ENCODE measurements at regions not wholly inside any gene's neighbourhood (a gene's known extent, or its start where the extent isn't known, plus 50 kb on each side); places are given as distances from the start of the nearest gene placed in this dataset.

GRCh38 chr10:128874331-128874730 lies 592.7 kb upstream of the MGMT start:
- no peak for TF ChIP-seq EZH2 (IDR thresholded peaks at IDR 0.05; ENCODE audit: borderline replicate concordance, low read length)
- TF ChIP-seq, protein P1, sequence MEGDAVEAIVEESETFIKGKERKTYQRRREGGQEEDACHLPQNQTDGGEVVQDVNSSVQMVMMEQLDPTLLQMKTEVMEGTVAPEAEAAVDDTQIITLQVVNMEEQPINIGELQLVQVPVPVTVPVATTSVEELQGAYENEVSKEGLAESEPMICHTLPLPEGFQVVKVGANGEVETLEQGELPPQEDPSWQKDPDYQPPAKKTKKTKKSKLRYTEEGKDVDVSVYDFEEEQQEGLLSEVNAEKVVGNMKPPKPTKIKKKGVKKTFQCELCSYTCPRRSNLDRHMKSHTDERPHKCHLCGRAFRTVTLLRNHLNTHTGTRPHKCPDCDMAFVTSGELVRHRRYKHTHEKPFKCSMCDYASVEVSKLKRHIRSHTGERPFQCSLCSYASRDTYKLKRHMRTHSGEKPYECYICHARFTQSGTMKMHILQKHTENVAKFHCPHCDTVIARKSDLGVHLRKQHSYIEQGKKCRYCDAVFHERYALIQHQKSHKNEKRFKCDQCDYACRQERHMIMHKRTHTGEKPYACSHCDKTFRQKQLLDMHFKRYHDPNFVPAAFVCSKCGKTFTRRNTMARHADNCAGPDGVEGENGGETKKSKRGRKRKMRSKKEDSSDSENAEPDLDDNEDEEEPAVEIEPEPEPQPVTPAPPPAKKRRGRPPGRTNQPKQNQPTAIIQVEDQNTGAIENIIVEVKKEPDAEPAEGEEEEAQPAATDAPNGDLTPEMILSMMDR (IDR thresholded peaks at IDR 0.05; ENCODE audit: low read length) = no peak
- no peaks in the 10 kb centered on the region for H3K9me3 ChIP-seq (ENCODE audit: low read length)

GRCh38 chr10:128875030-128875744 lies 591.9 kb upstream of the MGMT start:
- H3F3A ChIP-seq (ENCODE audit: insufficient read depth, low read length) = no peaks in the 10 kb centered on the region
- H3K9me3 ChIP-seq (ENCODE audit: low read length) = no peaks in the 10 kb centered on the region
- no peaks in the 10 kb centered on the region for H3K27me3 ChIP-seq (ENCODE audit: insufficient read depth, low read length)
- H3K4me1 ChIP-seq (ENCODE audit: insufficient read depth, low read length, severe bottlenecking) = no peaks in the 10 kb centered on the region
- H2AFZ ChIP-seq (ENCODE audit: low read length) = no peak overlapping the region
- H3K9ac ChIP-seq (ENCODE audit: low read length) = no peak overlapping the region
- H3K27ac ChIP-seq (ENCODE audit: low read depth, low read length, poor library complexity, severe bottlenecking) = no peak overlapping the region
- no peak overlapping the region for H3K4me2 ChIP-seq (ENCODE audit: low read length)
- no peaks in the 10 kb centered on the region for H3K79me2 ChIP-seq (ENCODE audit: insufficient read depth, low read length)
- no peaks in the 10 kb centered on the region for H3K36me3 ChIP-seq (ENCODE audit: insufficient read depth, low read length)
- no peaks in the 10 kb centered on the region for H4K20me1 ChIP-seq (ENCODE audit: insufficient read depth, low read length)
- TF ChIP-seq EZH2 (IDR thresholded peaks at IDR 0.05; ENCODE audit: borderline replicate concordance, low read length) = no peak
- TF ChIP-seq, protein P1 (IDR thresholded peaks at IDR 0.05; ENCODE audit: low read length) = no peak
- no peak overlapping the region for H3K4me3 ChIP-seq (ENCODE audit: low read depth, low read length, poor library complexity, severe bottlenecking)
- H3K9me2 ChIP-seq (ENCODE audit: low read depth, low read length) = no peaks in the 10 kb centered on the region

More at GRCh38 chr10:128874331-128874730, 592.7 kb upstream of the MGMT start:
- Histone ChIP-seq H3K9ac (ENCODE audit: low read length) (no peak overlapping the region), H3K9me2 (ENCODE audit: low read depth, low read length) (no peaks in the 10 kb centered on the region), H4K20me1 (ENCODE audit: insufficient read depth, low read length) (no peaks in the 10 kb centered on the region), H3K79me2 (ENCODE audit: insufficient read depth, low read length) (no peaks in the 10 kb centered on the region), H3K4me2 (ENCODE audit: low read length) (no peak overlapping the region), H3K4me3 (ENCODE audit: low read depth, low read length, poor library complexity, severe bottlenecking) (no peak overlapping the region), H2AFZ (ENCODE audit: low read length) (no peak overlapping the region), H3K36me3 (ENCODE audit: insufficient read depth, low read length) (no peaks in the 10 kb centered on the region), H3F3A (ENCODE audit: insufficient read depth, low read length) (no peaks in the 10 kb centered on the region), H3K27ac (ENCODE audit: low read depth, low read length, poor library complexity, severe bottlenecking) (no peak overlapping the region), H3K27me3 (ENCODE audit: insufficient read depth, low read length) (no peaks in the 10 kb centered on the region), H3K4me1 (ENCODE audit: insufficient read depth, low read length, severe bottlenecking) (no peaks in the 10 kb centered on the region)

GRCh38 chr10:128875956-128876736 lies 590.9 kb upstream of the MGMT start:
- Histone ChIP-seq H3K9ac (ENCODE audit: low read length) (no peak overlapping the region), H3K4me2 (ENCODE audit: low read length) (no peak overlapping the region), H3K27me3 (ENCODE audit: insufficient read depth, low read length) (no peaks in the 10 kb centered on the region), H4K20me1 (ENCODE audit: insufficient read depth, low read length) (no peaks in the 10 kb centered on the region), H3K4me1 (ENCODE audit: insufficient read depth, low read length, severe bottlenecking) (no peaks in the 10 kb centered on the region), H3K27ac (ENCODE audit: low read depth, low read length, poor library complexity, severe bottlenecking) (no peak overlapping the region), H3K79me2 (ENCODE audit: insufficient read depth, low read length) (no peaks in the 10 kb centered on the region), H3K9me3 (ENCODE audit: low read length) (no peaks in the 10 kb centered on the region), H2AFZ (ENCODE audit: low read length) (no peak overlapping the region), H3F3A (ENCODE audit: insufficient read depth, low read length) (no peaks in the 10 kb centered on the region), H3K4me3 (ENCODE audit: low read depth, low read length, poor library complexity, severe bottlenecking) (no peak overlapping the region), H3K9me2 (ENCODE audit: low read depth, low read length) (no peaks in the 10 kb centered on the region), H3K36me3 (ENCODE audit: insufficient read depth, low read length) (no peaks in the 10 kb centered on the region)
- TF ChIP-seq, protein P1 (IDR thresholded peaks at IDR 0.05; ENCODE audit: low read length) = no peak
